Testis (tissue), 2 donors: ENCODE measurements at regions not wholly inside any gene's neighbourhood (a gene's known extent, or its start where the extent isn't known, plus 50 kb on each side); places are given as distances from the start of the nearest gene placed in this dataset.
A peak's percentile ranks its signal among the peaks of the same experiment; 100 is the strongest.

Source experiments
- DNase-seq: peaks from one replicate; pipeline ENCODE4 v3.0.0-alpha.2; 2019
- H3K27ac ChIP-seq, 2 donors: fragments of 200-600 bp; sonication (generic); one replicate each; pipeline ENCODE4 v1.5.1; 2019
- H3K27me3 ChIP-seq: fragments of 200-600 bp; sonication (generic); one replicate; pipeline ENCODE4 v1.5.1; 2019
- H3K36me3 ChIP-seq: fragments of 200-600 bp; sonication (generic); one replicate; pipeline ENCODE4 v1.5.1; 2017; ENCODE audit warnings: low read depth; ENCODE audit errors: missing control alignments
- H3K4me1 ChIP-seq: fragments of 200-600 bp; sonication (generic); one replicate; pipeline ENCODE4 v1.5.1; 2019
- H3K4me3 ChIP-seq, 2 donors: fragments of 200-600 bp; sonication (generic); one replicate each; pipeline ENCODE4 v1.5.1; 2017 to 2019
- H3K9me3 ChIP-seq: fragments of 200-600 bp; sonication (generic); one replicate; pipeline ENCODE4 v1.5.1; 2017
- POLR2A ChIP-seq: fragments of 450-650 bp; IDR thresholded peaks from one replicate; pipeline ENCODE4 v1.6.1; 2017; ENCODE audit warnings: antibody characterized with exemption, mild to moderate bottlenecking, moderate library complexity
- WGBS, 2 donors: methylation state at CpG; one replicate each; pipeline ENCODE4 v1.1.5; 2018; 5-methylcytosine and 5-hydroxymethylcytosine counted together
- intact Hi-C: fragments of 100-400 bp; cut with DNase I; formaldehyde crosslinking; loops from one replicate; pipeline ENCODE4 v1.15.1; 2023; ENCODE audit warnings: low total_unique reads
- TF ChIP-seq, protein P1 (sequence below), 3 experiments: fragments of 450-650 bp in 2 of 3; fragments of 200-600 bp in 1 of 3; sonication (generic) in 1 of 3; IDR thresholded peaks; one replicate each; pipeline ENCODE4 v1.5.1; 2016 to 2019; ENCODE audit warnings: antibody characterized with exemption in 3 of 3, mild to moderate bottlenecking in 2 of 3, moderate library complexity in 1 of 3

- H3K4me1 ChIP-seq: no peaks in the 10 kb centered on the region
- H3K27me3 ChIP-seq: no peaks in the 10 kb centered on the region
- no peak for DNase-seq
- no peak overlapping the region for H3K4me3 ChIP-seq
- TF ChIP-seq, protein P1, sequence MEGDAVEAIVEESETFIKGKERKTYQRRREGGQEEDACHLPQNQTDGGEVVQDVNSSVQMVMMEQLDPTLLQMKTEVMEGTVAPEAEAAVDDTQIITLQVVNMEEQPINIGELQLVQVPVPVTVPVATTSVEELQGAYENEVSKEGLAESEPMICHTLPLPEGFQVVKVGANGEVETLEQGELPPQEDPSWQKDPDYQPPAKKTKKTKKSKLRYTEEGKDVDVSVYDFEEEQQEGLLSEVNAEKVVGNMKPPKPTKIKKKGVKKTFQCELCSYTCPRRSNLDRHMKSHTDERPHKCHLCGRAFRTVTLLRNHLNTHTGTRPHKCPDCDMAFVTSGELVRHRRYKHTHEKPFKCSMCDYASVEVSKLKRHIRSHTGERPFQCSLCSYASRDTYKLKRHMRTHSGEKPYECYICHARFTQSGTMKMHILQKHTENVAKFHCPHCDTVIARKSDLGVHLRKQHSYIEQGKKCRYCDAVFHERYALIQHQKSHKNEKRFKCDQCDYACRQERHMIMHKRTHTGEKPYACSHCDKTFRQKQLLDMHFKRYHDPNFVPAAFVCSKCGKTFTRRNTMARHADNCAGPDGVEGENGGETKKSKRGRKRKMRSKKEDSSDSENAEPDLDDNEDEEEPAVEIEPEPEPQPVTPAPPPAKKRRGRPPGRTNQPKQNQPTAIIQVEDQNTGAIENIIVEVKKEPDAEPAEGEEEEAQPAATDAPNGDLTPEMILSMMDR (IDR thresholded peaks at IDR 0.05): no peak
- no peak for TF ChIP-seq POLR2A
- H3K9me3 ChIP-seq: no peaks in the 10 kb centered on the region
- intact Hi-C loops: no loop called here
- H3K27ac ChIP-seq: no peak overlapping the region
- no peaks in the 10 kb centered on the region for H3K36me3 ChIP-seq
These were observed 310.5 kb upstream of the THBS1 start for GRCh38 chr15:39270221-39270855.

DNA sequence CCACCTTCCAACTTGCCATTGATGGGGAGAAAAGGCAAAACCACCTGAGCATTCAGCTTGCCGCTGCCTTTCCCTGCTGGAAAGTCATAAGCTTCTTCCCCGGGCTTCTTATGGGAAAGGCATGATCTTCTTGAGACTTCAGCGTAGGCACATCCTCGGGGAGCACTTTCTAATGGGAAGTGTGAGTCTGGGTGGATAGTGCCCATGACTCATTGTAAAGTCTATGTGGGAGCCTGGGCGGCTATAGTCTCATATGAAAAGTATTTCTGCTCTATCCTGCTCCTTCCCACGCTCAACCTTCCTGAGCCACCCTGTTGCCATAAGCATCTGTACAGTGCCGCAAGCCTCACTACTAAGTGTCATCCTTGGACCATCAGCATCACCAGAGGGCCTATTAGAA is 309.9 kb upstream of the THBS1 start:
- 86 to 97% methylated on average over 7 of the region's 7 CpGs for WGBS, 2 donors

GRCh38 chr15:39272901-39273300 is 308.0 kb upstream of the THBS1 start:
- WGBS, 2 donors: 91 to 94% methylated on average over 2 of the region's 2 CpGs
- Histone ChIP-seq H3K36me3 (no peaks in the 10 kb centered on the region), H3K27me3 (no peaks in the 10 kb centered on the region), H3K4me3 (no peak overlapping the region), H3K4me1 (no peaks in the 10 kb centered on the region), H3K27ac (no peak overlapping the region), H3K9me3 (no peaks in the 10 kb centered on the region)
- intact Hi-C loops: no loop called here
- DNase-seq: no peak
- TF ChIP-seq, protein P1 (IDR thresholded peaks at IDR 0.05): no peak
- TF ChIP-seq POLR2A: no peak

More for the DNA sequence above, 309.9 kb upstream of the THBS1 start:
- H3K36me3 ChIP-seq: no peaks in the 10 kb centered on the region
- no peaks in the 10 kb centered on the region for H3K4me1 ChIP-seq
- no peak for DNase-seq
- TF ChIP-seq, protein P1 (IDR thresholded peaks at IDR 0.05): no peak
- no peak for TF ChIP-seq POLR2A
- no peaks in the 10 kb centered on the region for H3K27me3 ChIP-seq
- no peak overlapping the region for H3K4me3 ChIP-seq
- no peaks in the 10 kb centered on the region for H3K9me3 ChIP-seq
- H3K27ac ChIP-seq: no peak overlapping the region
- intact Hi-C loops: no loop called here

- WGBS, 2 donors: 56 to 59% methylated on average over 4 of the region's 4 CpGs
- intact Hi-C loops: no loop called here
- Histone ChIP-seq H3K27ac (no peak overlapping the region), H3K27me3 (no peaks in the 10 kb centered on the region), H3K4me1 (no peaks in the 10 kb centered on the region), H3K4me3 (no peak overlapping the region), H3K36me3 (no peaks in the 10 kb centered on the region), H3K9me3 (no peaks in the 10 kb centered on the region)
- peak; percentile 18 for DNase-seq
- no peak for TF ChIP-seq POLR2A
- TF ChIP-seq, protein P1 (IDR thresholded peaks at IDR 0.05): no peak
These were observed 307.0 kb upstream of the THBS1 start for GRCh38 chr15:39273717-39274411.

DNA sequence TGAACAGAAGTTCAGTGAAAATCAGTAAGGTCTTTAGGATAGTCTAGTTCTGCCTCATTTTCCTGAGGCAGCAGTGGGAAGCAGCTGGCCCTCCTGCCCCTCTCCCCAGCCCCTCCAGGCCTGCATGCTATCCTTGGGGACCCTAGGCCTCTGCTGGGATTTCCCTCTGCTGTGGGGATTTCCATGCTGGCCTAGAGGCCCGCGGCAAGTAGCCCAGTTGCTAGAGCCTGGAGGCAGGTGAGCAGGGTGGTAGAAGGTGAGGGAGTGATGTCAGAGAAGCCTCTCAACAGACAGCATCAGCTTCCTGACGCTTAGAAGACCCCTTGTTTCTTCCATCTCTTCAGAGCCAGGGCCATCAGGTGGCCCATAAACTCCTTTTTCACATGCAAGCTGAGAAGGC is 305.8 kb upstream of the THBS1 start:
- no peak for DNase-seq
- Histone ChIP-seq H3K4me1 (no peaks in the 10 kb centered on the region), H3K9me3 (no peaks in the 10 kb centered on the region), H3K27ac (no peak overlapping the region), H3K4me3 (no peak overlapping the region), H3K36me3 (no peaks in the 10 kb centered on the region), H3K27me3 (no peaks in the 10 kb centered on the region)
- WGBS, 2 donors: 97 to 100% methylated on average over 1 to 3 of the region's 3 CpGs
- TF ChIP-seq, protein P1 (IDR thresholded peaks at IDR 0.05): no peak
- no peak for TF ChIP-seq POLR2A
- intact Hi-C loops: no loop called here
